K562 (cell line): ENCODE measurements at regions not wholly inside any gene's neighbourhood (a gene's known extent, or its start where the extent isn't known, plus 50 kb on each side); places are given as distances from the start of the nearest gene placed in this dataset.

Experiments used
- POLR2A ChIP-seq: fragments of 450-650 bp; conservative IDR thresholded peaks from 2 replicates; pipeline ENCODE4 v1.6.1; 2016
- SMC3 ChIP-seq: conservative IDR thresholded peaks from 2 replicates; pipeline ENCODE4 v1.6.1; 2011; ENCODE audit warnings: low read depth, low read length, improper control_type of control experiment; ENCODE audit not compliant: insufficient read depth

DNA sequence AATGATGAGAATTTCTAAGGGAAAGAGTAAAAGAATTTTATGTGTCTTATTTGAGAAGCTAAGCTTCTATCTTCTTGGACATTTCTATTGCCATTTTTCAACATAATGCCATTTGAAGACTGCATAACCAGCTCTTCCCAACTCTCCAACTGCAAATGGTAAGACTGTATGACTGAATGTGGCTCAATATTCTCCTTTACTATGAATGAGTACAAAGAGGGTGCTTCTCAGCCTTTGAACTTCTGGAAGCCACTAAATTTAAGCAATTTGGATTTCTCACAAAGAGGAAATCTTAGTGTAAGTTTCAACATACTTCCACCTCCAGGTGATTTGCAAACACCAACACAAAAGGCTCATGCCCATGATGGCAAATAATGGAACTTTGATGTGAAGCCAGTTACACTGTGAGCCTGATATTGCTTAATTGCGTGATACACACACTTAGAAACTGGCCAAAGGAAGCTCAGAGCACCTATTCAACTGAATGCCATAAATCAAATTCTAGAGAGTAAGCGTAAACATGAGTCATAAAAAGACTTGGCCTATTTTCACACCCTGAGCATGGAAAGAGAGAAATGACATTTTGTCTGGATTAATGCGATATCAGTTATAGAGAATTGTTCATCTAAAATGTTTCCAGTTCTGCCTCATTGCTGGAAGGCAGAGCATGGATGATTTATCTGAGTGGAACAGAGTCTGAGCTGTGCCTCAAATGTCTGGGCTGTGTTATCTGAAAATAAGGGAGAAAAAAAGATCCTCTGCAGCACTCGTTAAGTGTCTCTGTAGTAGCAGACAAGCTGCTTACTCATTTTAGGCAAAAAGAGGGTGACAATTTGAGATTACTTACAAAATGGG is 145.3 kb downstream of the PLK2 start:
- TF ChIP-seq POLR2A (no peak), SMC3 (no peak)
